Activated naive CD8-positive, alpha-beta T cell treated with anti-CD3 and anti-CD28 coated beads, Interleukin-2, amount 10 ng/mL, durations not matched to agents 7 days and 5 days (primary cell): ENCODE measurements at regions not wholly inside any gene's neighbourhood (a gene's known extent, or its start where the extent isn't known, plus 50 kb on each side); places are given as distances from the start of the nearest gene placed in this dataset.

Experiments used
- ATAC-seq: fragments of 150-1000 bp; cut with Tn5 transposase; one replicate; pipeline ENCODE4 v1.10.0; 2021; ENCODE audit warnings: low read depth, moderate library complexity
- POLR2A ChIA-PET: fragments of 350-600 bp; sonication (Branson Sonifier 250); formaldehyde crosslinking; loops from one replicate; lab custom pipeline; 2021; ENCODE audit warnings: antibody characterized with exemption; lab: Charles Lee
- DNase-seq: peaks from one replicate; pipeline ENCODE4 v3.0.0; 2021
- H3K27ac Mint-ChIP-seq: one replicate; pipeline ENCODE4 v1.8.0; 2022; ENCODE audit warnings: mild to moderate bottlenecking, mixed read lengths
- H3K27me3 Mint-ChIP-seq: one replicate; pipeline ENCODE4 v1.8.0; 2022; ENCODE audit warnings: mild to moderate bottlenecking, moderate library complexity, mixed read lengths
- H3K36me3 Mint-ChIP-seq: one replicate; pipeline ENCODE4 v1.8.0; 2021; ENCODE audit warnings: mild to moderate bottlenecking, mixed read lengths
- H3K4me1 Mint-ChIP-seq: one replicate; pipeline ENCODE4 v1.8.0; 2021; ENCODE audit warnings: mixed read lengths
- H3K4me3 Mint-ChIP-seq: one replicate; pipeline ENCODE4 v1.8.0; 2022; ENCODE audit warnings: mild to moderate bottlenecking, moderate library complexity, mixed read lengths
- H3K9me3 Mint-ChIP-seq: one replicate; pipeline ENCODE4 v1.8.0; 2021; ENCODE audit warnings: mixed read lengths

GRCh38 chr4:129232589-129233337 is 136.8 kb downstream of the C4orf33 start:
- no peak overlapping the region for H3K4me3 Mint-ChIP-seq
- DNase-seq: no peak
- no peak overlapping the region for H3K27ac Mint-ChIP-seq
- no peak for ATAC-seq
- no peaks in the 10 kb centered on the region for H3K9me3 Mint-ChIP-seq
- POLR2A ChIA-PET: no interaction called here
- H3K4me1 Mint-ChIP-seq: no peaks in the 10 kb centered on the region
- no peaks in the 10 kb centered on the region for H3K36me3 Mint-ChIP-seq
- peaks cover 7% of the 10 kb centered on the region for H3K27me3 Mint-ChIP-seq

GRCh38 chr4:129233691-129234090 is 137.7 kb downstream of the C4orf33 start:
- Mint-ChIP-seq H3K36me3 (no peaks in the 10 kb centered on the region), H3K9me3 (no peaks in the 10 kb centered on the region), H3K4me3 (no peak overlapping the region), H3K27me3 (peaks cover 5% of the 10 kb centered on the region), H3K4me1 (no peaks in the 10 kb centered on the region), H3K27ac (no peak overlapping the region)
- POLR2A ChIA-PET: no interaction called here
- ATAC-seq (no peak), DNase-seq (no peak)

- H3K27ac Mint-ChIP-seq: no peak overlapping the region
- H3K36me3 Mint-ChIP-seq: no peaks in the 10 kb centered on the region
- H3K4me1 Mint-ChIP-seq: no peaks in the 10 kb centered on the region
- no peak for DNase-seq
- peaks cover 7% of the 10 kb centered on the region for H3K27me3 Mint-ChIP-seq
- H3K9me3 Mint-ChIP-seq: no peaks in the 10 kb centered on the region
- no peak for ATAC-seq
- POLR2A ChIA-PET: no interaction called here
- no peak overlapping the region for H3K4me3 Mint-ChIP-seq
Observed at GRCh38 chr4:129236351-129236750, 140.4 kb downstream of the C4orf33 start.

- DNase-seq: no peak
- POLR2A ChIA-PET: no interaction called here
- H3K27ac Mint-ChIP-seq: no peak overlapping the region
- no peaks in the 10 kb centered on the region for H3K9me3 Mint-ChIP-seq
- no peaks in the 10 kb centered on the region for H3K4me1 Mint-ChIP-seq
- no peaks in the 10 kb centered on the region for H3K36me3 Mint-ChIP-seq
- no peak for ATAC-seq
- H3K4me3 Mint-ChIP-seq: no peak overlapping the region
- H3K27me3 Mint-ChIP-seq: peaks cover 7% of the 10 kb centered on the region
Observed at GRCh38 chr4:129239088-129239487, 143.1 kb downstream of the C4orf33 start.

GRCh38 chr4:129240816-129241215 is 144.9 kb downstream of the C4orf33 start:
- DNase-seq: no peak
- Mint-ChIP-seq H3K27me3 (peaks cover 7% of the 10 kb centered on the region), H3K27ac (no peak overlapping the region), H3K4me1 (no peaks in the 10 kb centered on the region), H3K9me3 (no peaks in the 10 kb centered on the region), H3K4me3 (no peak overlapping the region), H3K36me3 (no peaks in the 10 kb centered on the region)
- POLR2A ChIA-PET: no interaction called here
- no peak for ATAC-seq

GRCh38 chr4:129246145-129246544 is 150.2 kb downstream of the C4orf33 start:
- DNase-seq: no peak
- H3K36me3 Mint-ChIP-seq: no peaks in the 10 kb centered on the region
- peaks cover 3% of the 10 kb centered on the region for H3K27me3 Mint-ChIP-seq
- no peak overlapping the region for H3K27ac Mint-ChIP-seq
- no peaks in the 10 kb centered on the region for H3K9me3 Mint-ChIP-seq
- H3K4me1 Mint-ChIP-seq: no peaks in the 10 kb centered on the region
- POLR2A ChIA-PET: no interaction called here
- no peak for ATAC-seq
- no peak overlapping the region for H3K4me3 Mint-ChIP-seq

- Mint-ChIP-seq H3K36me3 (no peaks in the 10 kb centered on the region), H3K27me3 (peaks cover 3% of the 10 kb centered on the region), H3K4me3 (no peak overlapping the region), H3K4me1 (no peaks in the 10 kb centered on the region), H3K27ac (no peak overlapping the region), H3K9me3 (no peaks in the 10 kb centered on the region)
- POLR2A ChIA-PET: no interaction called here
- DNase-seq (no peak), ATAC-seq (no peak)
Observed at GRCh38 chr4:129246910-129247461, 151.0 kb downstream of the C4orf33 start.

GRCh38 chr4:129248621-129249020 is 152.7 kb downstream of the C4orf33 start:
- H3K4me3 Mint-ChIP-seq: no peak overlapping the region
- POLR2A ChIA-PET: no interaction called here
- DNase-seq: no peak
- ATAC-seq: no peak
- no peaks in the 10 kb centered on the region for H3K9me3 Mint-ChIP-seq
- peaks cover 3% of the 10 kb centered on the region for H3K27me3 Mint-ChIP-seq
- H3K4me1 Mint-ChIP-seq: no peaks in the 10 kb centered on the region
- no peaks in the 10 kb centered on the region for H3K36me3 Mint-ChIP-seq
- H3K27ac Mint-ChIP-seq: no peak overlapping the region

- DNase-seq: no peak
- no peaks in the 10 kb centered on the region for H3K4me1 Mint-ChIP-seq
- no peak for ATAC-seq
- H3K27ac Mint-ChIP-seq: no peak overlapping the region
- POLR2A ChIA-PET: no interaction called here
- H3K4me3 Mint-ChIP-seq: no peak overlapping the region
- H3K36me3 Mint-ChIP-seq: no peaks in the 10 kb centered on the region
- H3K27me3 Mint-ChIP-seq: peaks cover 3% of the 10 kb centered on the region
- no peaks in the 10 kb centered on the region for H3K9me3 Mint-ChIP-seq
Observed at GRCh38 chr4:129254126-129254525, 158.2 kb downstream of the C4orf33 start.

GRCh38 chr4:129254526-129254925 is 158.6 kb downstream of the C4orf33 start:
- ATAC-seq: no peak
- DNase-seq: no peak
- Mint-ChIP-seq H3K27me3 (peaks cover 5% of the 10 kb centered on the region), H3K36me3 (no peaks in the 10 kb centered on the region), H3K4me3 (no peak overlapping the region), H3K4me1 (no peaks in the 10 kb centered on the region), H3K27ac (no peak overlapping the region), H3K9me3 (no peaks in the 10 kb centered on the region)
- POLR2A ChIA-PET: no interaction called here

- DNase-seq (no peak), ATAC-seq (no peak)
- H3K4me1 Mint-ChIP-seq: peaks cover 6% of the 10 kb centered on the region
- no peaks in the 10 kb centered on the region for H3K36me3 Mint-ChIP-seq
- H3K27ac Mint-ChIP-seq: no peak overlapping the region
- no peaks in the 10 kb centered on the region for H3K9me3 Mint-ChIP-seq
- peaks cover 6% of the 10 kb centered on the region for H3K27me3 Mint-ChIP-seq
- H3K4me3 Mint-ChIP-seq: no peak overlapping the region
- POLR2A ChIA-PET: no interaction called here
Observed at GRCh38 chr4:129261584-129261983, 165.6 kb downstream of the C4orf33 start.

- no peaks in the 10 kb centered on the region for H3K36me3 Mint-ChIP-seq
- peak overlapping the region; percentile 41 for H3K4me3 Mint-ChIP-seq
- DNase-seq: no peak
- H3K9me3 Mint-ChIP-seq: no peaks in the 10 kb centered on the region
- H3K27me3 Mint-ChIP-seq: peaks cover 6% of the 10 kb centered on the region
- peak; percentile 33 for ATAC-seq
- peaks cover 6% of the 10 kb centered on the region for H3K4me1 Mint-ChIP-seq
- H3K27ac Mint-ChIP-seq: peak overlapping the region; percentile 17
- POLR2A ChIA-PET: no interaction called here
Observed at GRCh38 chr4:129264008-129264657, 168.2 kb downstream of the C4orf33 start.

GRCh38 chr4:129278868-129279267 is 182.9 kb downstream of the C4orf33 start:
- DNase-seq (no peak), ATAC-seq (no peak)
- Mint-ChIP-seq H3K27me3 (no peaks in the 10 kb centered on the region), H3K27ac (no peak overlapping the region), H3K4me1 (no peaks in the 10 kb centered on the region), H3K9me3 (no peaks in the 10 kb centered on the region), H3K36me3 (no peaks in the 10 kb centered on the region), H3K4me3 (no peak overlapping the region)
- POLR2A ChIA-PET: no interaction called here

- H3K27me3 Mint-ChIP-seq: peaks cover 3% of the 10 kb centered on the region
- no peak for DNase-seq
- no peaks in the 10 kb centered on the region for H3K9me3 Mint-ChIP-seq
- H3K4me1 Mint-ChIP-seq: no peaks in the 10 kb centered on the region
- no peak overlapping the region for H3K27ac Mint-ChIP-seq
- H3K4me3 Mint-ChIP-seq: no peak overlapping the region
- POLR2A ChIA-PET: no interaction called here
- no peaks in the 10 kb centered on the region for H3K36me3 Mint-ChIP-seq
- no peak for ATAC-seq
Observed at GRCh38 chr4:129282293-129282692, 186.3 kb downstream of the C4orf33 start.
